ENCODE measurements at regions not wholly inside any gene's neighbourhood (a gene's known extent, or its start where the extent isn't known, plus 50 kb on each side); places are given as distances from the start of the nearest gene placed in this dataset.

DNA sequence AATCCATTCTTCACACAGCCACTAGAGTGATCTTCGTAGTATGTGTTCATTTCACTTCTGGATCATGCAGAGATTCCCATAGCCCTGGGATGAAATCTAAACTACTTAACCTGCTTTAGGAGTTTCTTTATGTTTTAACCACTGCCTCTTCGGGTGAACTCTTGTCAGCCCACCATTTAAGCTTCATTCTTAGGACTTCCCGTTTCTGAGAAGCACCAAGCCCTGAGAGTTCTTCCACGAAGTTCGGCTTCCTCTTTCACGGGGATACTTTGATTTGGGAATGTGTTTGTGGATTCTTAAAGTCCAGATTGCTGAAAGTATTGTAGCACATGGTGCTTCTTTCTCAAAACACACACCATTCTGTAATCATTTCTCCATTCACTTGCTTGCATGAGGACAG lies 205.0 kb downstream of the UBE2E3 start:
- no peak for DNase-seq
- Mint-ChIP-seq H3K27me3 (ENCODE audit: insufficient read depth) (no peaks in the 10 kb centered on the region), H3K4me3 (no peak overlapping the region), H3K27ac (no peak overlapping the region), H3K9me3 (no peaks in the 10 kb centered on the region), H3K36me3 (ENCODE audit: low read depth) (no peaks in the 10 kb centered on the region), H3K4me1 (ENCODE audit: low read depth) (peaks cover 8% of the 10 kb centered on the region)
- TF ChIP-seq, protein P1, sequence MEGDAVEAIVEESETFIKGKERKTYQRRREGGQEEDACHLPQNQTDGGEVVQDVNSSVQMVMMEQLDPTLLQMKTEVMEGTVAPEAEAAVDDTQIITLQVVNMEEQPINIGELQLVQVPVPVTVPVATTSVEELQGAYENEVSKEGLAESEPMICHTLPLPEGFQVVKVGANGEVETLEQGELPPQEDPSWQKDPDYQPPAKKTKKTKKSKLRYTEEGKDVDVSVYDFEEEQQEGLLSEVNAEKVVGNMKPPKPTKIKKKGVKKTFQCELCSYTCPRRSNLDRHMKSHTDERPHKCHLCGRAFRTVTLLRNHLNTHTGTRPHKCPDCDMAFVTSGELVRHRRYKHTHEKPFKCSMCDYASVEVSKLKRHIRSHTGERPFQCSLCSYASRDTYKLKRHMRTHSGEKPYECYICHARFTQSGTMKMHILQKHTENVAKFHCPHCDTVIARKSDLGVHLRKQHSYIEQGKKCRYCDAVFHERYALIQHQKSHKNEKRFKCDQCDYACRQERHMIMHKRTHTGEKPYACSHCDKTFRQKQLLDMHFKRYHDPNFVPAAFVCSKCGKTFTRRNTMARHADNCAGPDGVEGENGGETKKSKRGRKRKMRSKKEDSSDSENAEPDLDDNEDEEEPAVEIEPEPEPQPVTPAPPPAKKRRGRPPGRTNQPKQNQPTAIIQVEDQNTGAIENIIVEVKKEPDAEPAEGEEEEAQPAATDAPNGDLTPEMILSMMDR (IDR thresholded peaks at IDR 0.05), result no peak

DNA sequence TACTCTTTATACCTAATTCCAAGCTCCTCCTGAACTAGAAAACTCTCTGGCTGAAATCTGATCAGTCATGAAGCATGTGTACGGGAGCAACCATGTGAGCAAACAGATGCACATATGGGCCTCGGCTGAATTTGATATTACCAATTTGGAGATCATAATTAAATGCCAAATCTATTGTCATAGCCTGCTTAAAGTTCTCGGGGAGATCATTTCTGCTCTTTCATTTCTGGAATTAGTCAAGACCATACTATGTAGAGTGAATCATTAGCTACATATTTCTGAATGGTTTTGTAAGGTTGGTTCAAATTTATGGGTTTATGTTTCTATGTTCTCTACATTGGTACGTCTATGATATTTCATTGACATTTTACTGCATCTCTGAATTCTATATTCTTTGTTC lies 205.5 kb downstream of the UBE2E3 start:
- TF ChIP-seq, protein P1 (IDR thresholded peaks at IDR 0.05), result no peak
- Mint-ChIP-seq H3K27me3 (ENCODE audit: insufficient read depth) (no peaks in the 10 kb centered on the region), H3K36me3 (ENCODE audit: low read depth) (no peaks in the 10 kb centered on the region), H3K9me3 (no peaks in the 10 kb centered on the region), H3K4me1 (ENCODE audit: low read depth) (peaks cover 8% of the 10 kb centered on the region), H3K27ac (no peak overlapping the region), H3K4me3 (no peak overlapping the region)
- no peak for DNase-seq

DNA sequence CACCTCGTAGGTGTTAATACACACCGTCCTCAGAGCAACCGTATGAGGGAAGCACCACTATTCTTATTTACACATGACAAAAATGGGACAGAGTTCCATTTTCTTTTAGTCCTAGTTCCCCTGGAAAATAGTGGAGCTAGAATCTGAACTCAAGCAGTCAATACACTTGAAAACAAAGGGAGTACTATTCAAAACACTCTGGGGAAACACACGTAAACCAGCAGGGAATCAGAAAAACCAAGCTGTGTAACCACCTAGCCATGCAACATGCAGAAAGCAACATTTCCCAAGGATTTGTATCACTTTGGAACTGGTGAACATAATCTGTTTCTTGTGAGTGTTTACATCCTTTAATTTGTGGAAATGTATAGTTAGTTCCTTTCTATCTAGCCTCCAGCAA lies 208.2 kb downstream of the UBE2E3 start:
- TF ChIP-seq, protein P1 (IDR thresholded peaks at IDR 0.05), result no peak
- Mint-ChIP-seq H3K4me3 (no peak overlapping the region), H3K4me1 (ENCODE audit: low read depth) (peaks cover 8% of the 10 kb centered on the region), H3K9me3 (no peaks in the 10 kb centered on the region), H3K36me3 (ENCODE audit: low read depth) (no peaks in the 10 kb centered on the region), H3K27ac (no peak overlapping the region), H3K27me3 (ENCODE audit: insufficient read depth) (no peaks in the 10 kb centered on the region)
- DNase-seq, result no peak

DNA sequence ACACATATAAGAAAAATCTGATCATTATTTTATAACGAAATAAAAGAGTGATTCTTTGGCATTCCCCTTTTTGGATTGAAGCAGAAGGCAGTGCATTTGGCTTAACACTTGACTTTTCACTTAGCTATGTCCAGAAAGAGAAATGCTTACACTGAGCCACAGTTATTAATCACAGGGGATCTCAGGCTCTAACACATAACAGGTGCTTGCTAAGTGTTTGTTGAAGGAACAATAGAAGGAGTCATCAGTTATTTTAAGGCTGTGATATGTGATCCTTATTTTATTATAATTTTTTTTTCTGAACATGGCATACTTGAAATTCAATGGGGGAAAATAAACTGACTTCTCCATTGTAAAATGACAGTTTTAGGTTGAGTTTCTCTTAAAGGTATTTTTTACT lies 209.5 kb downstream of the UBE2E3 start:
- DNase-seq, result no peak
- TF ChIP-seq, protein P1 (IDR thresholded peaks at IDR 0.05), result no peak
- peaks cover 8% of the 10 kb centered on the region for H3K4me1 Mint-ChIP-seq (ENCODE audit: low read depth)
- H3K27ac Mint-ChIP-seq, result no peak overlapping the region
- H3K36me3 Mint-ChIP-seq (ENCODE audit: low read depth), result no peaks in the 10 kb centered on the region
- H3K27me3 Mint-ChIP-seq (ENCODE audit: insufficient read depth), result no peaks in the 10 kb centered on the region
- no peaks in the 10 kb centered on the region for H3K9me3 Mint-ChIP-seq
- no peak overlapping the region for H3K4me3 Mint-ChIP-seq

DNA sequence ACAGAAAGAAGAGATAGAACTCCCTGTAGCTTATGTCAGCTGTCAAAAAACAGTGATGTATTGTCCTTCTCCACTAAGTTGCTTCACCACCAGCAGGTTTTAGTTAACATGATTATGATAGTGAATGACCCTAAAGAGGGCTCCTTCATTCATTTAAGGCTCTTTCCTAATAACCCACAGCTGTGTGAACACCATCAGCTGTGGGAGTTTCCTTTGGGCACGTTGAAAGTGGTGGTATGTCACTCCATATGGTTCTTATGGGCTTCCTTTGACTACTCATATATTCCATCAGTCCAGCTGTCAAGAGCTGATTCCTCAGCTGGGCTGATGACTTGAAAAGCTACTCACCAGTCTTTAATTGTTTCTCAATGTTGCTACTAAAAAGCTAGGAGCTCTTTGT lies 210.3 kb downstream of the UBE2E3 start:
- Mint-ChIP-seq H3K4me3 (no peak overlapping the region), H3K27ac (no peak overlapping the region), H3K36me3 (ENCODE audit: low read depth) (no peaks in the 10 kb centered on the region), H3K27me3 (ENCODE audit: insufficient read depth) (no peaks in the 10 kb centered on the region), H3K9me3 (no peaks in the 10 kb centered on the region), H3K4me1 (ENCODE audit: low read depth) (peaks cover 6% of the 10 kb centered on the region)
- DNase-seq, result no peak
- TF ChIP-seq, protein P1 (IDR thresholded peaks at IDR 0.05), result no peak

DNA sequence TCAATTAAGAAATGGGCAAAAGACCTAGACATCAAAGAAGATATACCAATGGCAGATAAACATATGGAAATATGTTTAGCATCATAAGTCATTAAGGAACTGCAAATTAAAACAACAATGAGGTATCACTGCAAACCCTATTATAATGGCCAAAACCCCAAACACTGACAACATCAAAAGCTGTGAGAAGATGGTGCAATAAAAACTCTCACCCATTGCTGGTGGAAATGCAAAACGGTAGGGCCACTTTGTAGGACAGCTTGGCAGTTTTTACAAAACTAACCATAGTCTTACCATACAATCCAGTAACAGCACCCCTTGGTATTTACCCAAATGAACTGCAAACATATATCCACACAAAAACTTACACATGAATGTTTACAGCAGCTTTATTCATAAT lies 213.1 kb downstream of the UBE2E3 start:
- no peaks in the 10 kb centered on the region for H3K27me3 Mint-ChIP-seq (ENCODE audit: insufficient read depth)

More for the DNA sequence above, 213.1 kb downstream of the UBE2E3 start:
- no peak overlapping the region for H3K27ac Mint-ChIP-seq
- H3K4me3 Mint-ChIP-seq, result no peak overlapping the region
- H3K4me1 Mint-ChIP-seq (ENCODE audit: low read depth), result no peaks in the 10 kb centered on the region
- DNase-seq, result no peak
- H3K36me3 Mint-ChIP-seq (ENCODE audit: low read depth), result no peaks in the 10 kb centered on the region
- TF ChIP-seq, protein P1 (IDR thresholded peaks at IDR 0.05), result no peak
- no peaks in the 10 kb centered on the region for H3K9me3 Mint-ChIP-seq
